H1 (cell line): ENCODE measurements at regions not wholly inside any gene's neighbourhood (a gene's known extent, or its start where the extent isn't known, plus 50 kb on each side); places are given as distances from the start of the nearest gene placed in this dataset.

Experiments used
- BCL11A ChIP-seq, 2 experiments: IDR thresholded peaks; one replicate each; pipeline ENCODE4 v1.6.1; 2011; ENCODE audit warnings: low read depth in 2 of 2, low read length in 2 of 2, mild to moderate bottlenecking in 2 of 2
- CHD7 ChIP-seq: fragments of 300-600 bp; sonication (generic); IDR thresholded peaks from 2 replicates; pipeline ENCODE4 v1.7.1; 2012; ENCODE audit warnings: low read length, moderate library complexity, mild to moderate bottlenecking, inconsistent platforms; ENCODE audit not compliant: insufficient replicate concordance
- EP300 ChIP-seq, 2 experiments: IDR thresholded peaks; 1 replicate in 1 of 2; 2 replicates in 1 of 2; pipeline ENCODE4 v1.6.1; 2011 to 2012; ENCODE audit warnings: low read depth in 2 of 2, low read length in 2 of 2, mild to moderate bottlenecking in 2 of 2, borderline replicate concordance in 1 of 2, inconsistent platforms in 1 of 2, moderate library complexity in 1 of 2
- KDM1A ChIP-seq: fragments of 200-600, 300-600 bp; sonication (generic); IDR thresholded peaks from 2 replicates; pipeline ENCODE4 v1.7.1; 2016; ENCODE audit warnings: mild to moderate bottlenecking, low read length, borderline replicate concordance
- KDM4A ChIP-seq: IDR thresholded peaks from one replicate; pipeline ENCODE4 v1.7.1; 2012; ENCODE audit warnings: low read depth, mild to moderate bottlenecking, moderate library complexity, low read length, inconsistent platforms; ENCODE audit not compliant: severe bottlenecking
- NANOG ChIP-seq: IDR thresholded peaks from 2 replicates; pipeline ENCODE4 v1.6.1; 2011; ENCODE audit warnings: low read length, low read depth, mild to moderate bottlenecking, inconsistent platforms; ENCODE audit not compliant: insufficient read depth, poor library complexity, severe bottlenecking
- PHF8 ChIP-seq: fragments of 200-600 bp; sonication (generic); conservative IDR thresholded peaks from 2 replicates; pipeline ENCODE4 v1.7.1; 2012; ENCODE audit warnings: low read depth, mild to moderate bottlenecking, inconsistent platforms, low read length, moderate library complexity
- SIRT6 ChIP-seq: IDR thresholded peaks from one replicate; pipeline ENCODE4 v1.7.1; 2012; ENCODE audit warnings: low read length, inconsistent platforms
- SP2 ChIP-seq: IDR thresholded peaks from 2 replicates; pipeline ENCODE4 v1.6.1; 2012; ENCODE audit warnings: mild to moderate bottlenecking, low read length, inconsistent platforms
- TAF7 ChIP-seq: optimal IDR thresholded peaks from 2 replicates; pipeline ENCODE3; 2011; ENCODE audit warnings: low read depth, mild to moderate bottlenecking, inconsistent platforms, low read length, moderate library complexity, borderline replicate concordance
- TF ChIP-seq, protein P1 (sequence below): IDR thresholded peaks from 2 replicates; pipeline ENCODE4 v1.6.1; 2012; ENCODE audit warnings: inconsistent platforms

DNA sequence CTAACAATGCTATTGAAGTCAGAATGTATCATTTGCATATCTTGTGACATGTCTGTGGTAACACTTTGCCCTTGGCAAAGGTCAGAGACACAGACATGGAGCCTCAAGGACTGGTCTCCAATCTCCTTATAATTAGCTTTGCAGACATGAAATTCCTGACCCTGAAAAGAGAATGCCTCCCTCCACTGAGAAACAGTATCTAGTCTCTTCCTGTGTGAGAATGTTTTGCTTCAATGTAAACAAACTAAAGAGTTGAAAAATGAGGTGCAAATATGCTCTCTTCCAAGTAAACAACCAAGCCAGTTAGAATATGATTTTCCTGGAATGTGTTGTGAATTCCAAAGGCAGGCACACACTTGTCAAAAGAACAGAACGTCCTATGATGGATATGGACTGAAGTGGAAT lies 407.1 kb upstream of the MARCKS start (continued):
- TF ChIP-seq CHD7 (no peak), KDM1A (no peak), BCL11A (IDR thresholded peaks at IDR 0.05; ENCODE audit: low read depth in 2 of 2, low read length in 2 of 2) (no peak), TAF7 (no peak), SP2 (no peak), PHF8 (no peak), KDM4A (no peak), NANOG (no peak), SIRT6 (no peak), EP300 (IDR thresholded peaks at IDR 0.05; ENCODE audit: borderline replicate concordance in 1 of 2, low read depth in 2 of 2, low read length in 2 of 2) (no peak)
- TF ChIP-seq, protein P1, sequence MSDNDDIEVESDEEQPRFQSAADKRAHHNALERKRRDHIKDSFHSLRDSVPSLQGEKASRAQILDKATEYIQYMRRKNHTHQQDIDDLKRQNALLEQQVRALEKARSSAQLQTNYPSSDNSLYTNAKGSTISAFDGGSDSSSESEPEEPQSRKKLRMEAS = no peak
